Right lung (tissue), 2 donors: ENCODE measurements at regions not wholly inside any gene's neighbourhood (a gene's known extent, or its start where the extent isn't known, plus 50 kb on each side); places are given as distances from the start of the nearest gene placed in this dataset.
A peak's percentile ranks its signal among the peaks of the same experiment; 100 is the strongest.
"Not testable (repeated sequence)": the region's sequence is repeated elsewhere in the genome, so short reads cannot be mapped to it uniquely, and the experiment has no call there.

Experiments
- DNase-seq, 2 donors: peaks; one replicate each; pipeline ENCODE4 v3.0.0-alpha.2; 2013

GRCh38 chr7:15054304-15054703 lies 151.8 kb upstream of the DGKB start:
- not testable (repeated sequence) for DNase-seq

DNA sequence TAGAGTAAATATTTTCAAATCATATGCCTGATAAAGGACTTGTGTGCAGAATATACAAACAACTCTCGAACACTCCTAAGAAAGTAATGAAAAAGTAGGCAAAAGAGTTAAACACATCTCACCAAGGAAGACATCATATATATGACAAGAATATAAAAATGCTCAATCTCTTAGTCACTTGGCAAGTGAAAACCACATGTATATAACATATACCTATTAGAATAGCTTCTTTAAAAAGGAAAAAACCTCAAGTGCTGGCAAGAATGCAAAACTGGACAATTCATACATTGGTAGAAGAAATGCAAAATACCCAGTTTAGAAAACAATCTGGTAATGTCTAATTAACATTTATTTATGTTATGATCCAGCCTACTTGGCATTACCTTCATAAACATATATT lies 146.6 kb upstream of the DGKB start:
- no peak for DNase-seq

GRCh38 chr7:15046861-15047260 lies 144.3 kb upstream of the DGKB start:
- no peak for DNase-seq

GRCh38 chr7:15043931-15044330 lies 141.4 kb upstream of the DGKB start:
- no peak for DNase-seq

- DNase-seq = no peak
Measured at GRCh38 chr7:15042285-15043065, 139.9 kb upstream of the DGKB start.

DNA sequence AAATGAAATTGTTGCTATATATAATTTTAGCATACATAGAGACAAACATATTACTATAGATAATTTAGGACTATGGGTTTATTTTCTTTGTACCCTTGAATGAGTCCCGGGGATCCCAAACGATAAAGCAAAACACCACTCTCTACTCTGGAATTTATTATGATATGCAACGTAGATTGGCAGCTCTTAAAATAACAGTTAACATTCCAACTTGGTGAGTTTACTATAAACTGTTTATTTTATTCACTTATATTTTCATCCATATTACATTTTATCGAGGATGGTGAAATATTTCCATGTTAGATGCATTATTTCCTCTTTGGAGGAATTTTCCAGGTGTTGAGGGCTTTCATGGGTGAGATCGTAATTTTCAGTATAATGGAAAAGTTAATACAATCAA lies 138.7 kb upstream of the DGKB start:
- no peak for DNase-seq

- no peak for DNase-seq
Measured at GRCh38 chr7:15035814-15036213, 133.3 kb upstream of the DGKB start.

GRCh38 chr7:15033039-15033438 lies 130.5 kb upstream of the DGKB start:
- no peak for DNase-seq

DNA sequence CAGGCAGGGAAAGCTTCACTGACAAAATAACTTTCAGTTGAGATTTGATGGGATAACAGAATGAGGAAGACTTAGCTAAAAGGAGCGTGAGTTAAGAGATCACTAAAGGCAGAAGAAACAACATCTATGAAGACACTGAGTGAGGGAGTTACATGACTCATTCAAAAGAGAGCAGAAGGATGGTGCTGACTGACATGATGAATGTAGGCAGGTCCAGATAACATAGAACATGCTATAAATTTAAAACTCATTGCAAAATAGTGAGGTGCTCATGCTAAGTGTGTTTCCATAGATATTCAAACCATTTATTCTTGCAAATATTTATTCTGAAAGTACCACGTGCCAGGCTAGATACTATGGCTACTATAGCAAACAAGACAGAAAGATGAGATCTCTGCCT lies 116.4 kb upstream of the DGKB start:
- DNase-seq = no peak

GRCh38 chr7:15016766-15017165 lies 114.2 kb upstream of the DGKB start:
- DNase-seq = no peak

DNA sequence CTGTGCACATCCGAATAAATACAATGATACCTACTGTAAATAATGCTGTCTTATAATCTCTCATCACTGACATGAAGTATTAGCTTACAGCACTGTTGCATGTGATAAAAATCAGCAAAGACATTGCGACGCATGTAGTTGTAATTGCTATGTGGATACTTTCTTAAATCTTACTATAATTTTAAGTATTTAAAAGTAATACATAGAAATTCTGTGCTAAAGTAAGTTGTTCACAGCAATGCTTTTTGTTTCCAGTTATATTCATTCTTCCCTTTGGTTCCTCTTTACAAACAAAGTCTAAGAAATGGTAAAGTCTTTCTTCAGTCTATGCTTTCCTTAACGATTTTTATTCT lies 113.7 kb upstream of the DGKB start:
- no peak for DNase-seq

DNA sequence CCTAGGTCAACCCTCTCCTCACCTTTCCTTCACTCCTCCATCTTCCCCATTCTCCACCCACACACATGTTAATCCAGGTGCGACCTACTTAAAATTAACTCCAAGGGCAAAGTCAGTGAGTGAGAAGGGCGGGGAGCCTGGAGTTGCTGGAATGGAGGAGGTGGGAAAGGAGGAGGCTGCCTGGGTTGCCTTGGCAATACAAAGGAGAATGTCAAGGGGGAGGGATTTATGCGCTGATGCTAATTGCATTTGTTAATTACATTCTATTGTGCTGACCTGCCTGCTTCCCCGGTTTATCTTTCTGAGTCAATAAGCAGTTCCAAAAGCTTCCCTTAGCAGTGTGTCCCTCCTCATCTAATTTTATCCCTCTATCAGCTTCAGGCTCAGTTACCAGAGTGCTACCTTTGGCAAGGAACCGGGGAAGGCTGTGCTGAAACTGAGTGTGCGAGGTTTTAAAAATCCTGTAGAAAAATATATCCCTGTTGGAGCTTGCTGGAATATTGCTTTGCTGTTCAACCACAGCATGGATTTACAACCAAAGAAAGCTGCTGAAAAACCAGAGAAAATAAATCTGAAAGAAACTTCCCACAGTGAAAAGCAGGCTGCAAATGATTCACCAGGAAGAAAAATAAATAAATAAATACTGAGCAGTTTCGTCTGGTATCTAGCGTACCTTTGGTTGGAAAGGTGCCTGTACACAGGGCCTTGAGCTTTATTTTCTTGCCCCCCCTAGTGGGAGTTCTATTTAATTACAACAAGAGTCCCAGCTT lies 113.2 kb upstream of the DGKB start:
- DNase-seq = peak; percentile 38 to 48

DNA sequence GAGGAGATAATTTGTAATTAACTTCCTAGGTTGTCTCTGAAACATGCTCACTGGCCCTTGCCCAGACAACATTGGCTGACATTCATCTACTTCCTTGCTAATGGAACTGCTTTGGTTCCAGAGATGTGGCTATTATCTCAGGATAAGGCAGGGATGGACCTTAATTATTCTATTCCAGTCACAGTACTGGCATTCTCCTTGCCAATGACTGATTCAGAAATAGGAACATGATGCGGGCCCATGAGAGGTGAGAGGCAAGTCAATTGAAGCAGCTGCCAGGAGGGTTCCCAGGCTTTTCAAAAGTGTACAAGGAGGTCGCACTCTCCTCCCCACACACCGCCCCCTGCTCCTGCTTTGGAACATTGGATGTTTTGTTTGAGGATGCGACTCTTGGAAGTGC lies 109.6 kb upstream of the DGKB start:
- no peak for DNase-seq

- DNase-seq = no peak
Measured at GRCh38 chr7:15011289-15011688, 108.7 kb upstream of the DGKB start.

GRCh38 chr7:15007507-15007906 lies 105.0 kb upstream of the DGKB start:
- DNase-seq = no peak

GRCh38 chr7:15005672-15006071 lies 103.1 kb upstream of the DGKB start:
- no peak for DNase-seq

DNA sequence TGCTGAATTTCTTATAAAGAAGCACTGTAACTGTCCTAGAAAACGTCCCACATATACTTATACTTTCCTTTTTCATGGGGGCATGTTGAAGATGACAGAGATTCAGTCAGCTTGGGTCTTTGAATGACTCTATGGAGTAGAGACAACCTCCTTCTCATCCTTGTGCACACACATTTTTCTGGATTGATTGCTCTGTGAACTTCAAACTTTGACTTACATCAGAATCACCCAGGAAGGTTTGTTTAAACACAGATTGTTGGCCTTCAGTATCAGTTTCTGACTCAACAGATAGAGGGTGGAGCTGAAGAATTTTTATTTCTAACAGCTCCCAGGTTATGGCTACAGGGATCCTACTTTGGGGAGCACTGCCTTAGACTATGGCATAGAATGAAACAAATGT lies 97.6 kb upstream of the DGKB start:
- no peak for DNase-seq

GRCh38 chr7:14999331-14999730 lies 96.8 kb upstream of the DGKB start:
- no peak for DNase-seq

- DNase-seq = no peak
Measured at GRCh38 chr7:14995774-14996173, 93.2 kb upstream of the DGKB start.

DNA sequence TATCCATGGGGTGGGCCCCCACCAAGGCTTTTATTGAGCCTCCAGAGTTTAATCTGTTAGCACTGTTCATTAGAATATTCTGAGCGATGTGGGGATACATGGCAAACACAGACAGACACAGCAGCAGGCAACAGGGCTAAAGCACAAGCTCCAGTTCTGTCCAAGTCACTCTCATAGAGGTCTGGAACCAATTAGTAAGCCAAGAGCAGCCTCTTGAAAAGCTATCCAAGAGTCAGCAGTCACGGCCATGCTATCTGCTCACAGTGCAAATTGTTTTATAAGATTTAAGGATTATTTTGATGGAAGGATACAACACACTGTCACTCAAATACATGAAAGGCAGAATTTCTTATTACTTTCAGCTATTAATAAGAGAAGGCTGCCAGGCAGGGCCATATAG lies 86.4 kb upstream of the DGKB start:
- DNase-seq = no peak

GRCh38 chr7:14978687-14979086 lies 76.1 kb upstream of the DGKB start:
- DNase-seq = no peak

DNA sequence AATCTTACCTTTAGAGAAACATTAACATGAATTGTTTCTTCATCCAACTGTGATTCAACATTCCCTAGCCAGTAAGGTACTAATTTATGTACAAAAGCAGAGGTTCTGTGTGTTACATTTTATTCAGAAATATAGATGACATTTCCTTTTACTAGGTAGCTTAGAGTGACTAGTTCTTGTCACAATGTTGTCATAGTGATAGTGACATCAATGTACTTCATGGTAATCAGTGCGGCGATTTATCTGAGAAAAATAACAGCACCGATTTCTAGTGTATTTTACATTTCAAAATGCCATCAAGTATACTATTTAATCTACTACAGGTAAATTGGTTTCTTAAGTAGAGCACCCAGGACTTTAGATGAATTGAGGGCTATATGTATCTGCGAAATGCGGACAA lies 72.1 kb upstream of the DGKB start:
- no peak for DNase-seq

- DNase-seq = no peak
Measured at GRCh38 chr7:14973712-14974428, 71.3 kb upstream of the DGKB start.
